ENCODE measurements at regions not wholly inside any gene's neighbourhood (a gene's known extent, or its start where the extent isn't known, plus 50 kb on each side); places are given as distances from the start of the nearest gene placed in this dataset.

DNA sequence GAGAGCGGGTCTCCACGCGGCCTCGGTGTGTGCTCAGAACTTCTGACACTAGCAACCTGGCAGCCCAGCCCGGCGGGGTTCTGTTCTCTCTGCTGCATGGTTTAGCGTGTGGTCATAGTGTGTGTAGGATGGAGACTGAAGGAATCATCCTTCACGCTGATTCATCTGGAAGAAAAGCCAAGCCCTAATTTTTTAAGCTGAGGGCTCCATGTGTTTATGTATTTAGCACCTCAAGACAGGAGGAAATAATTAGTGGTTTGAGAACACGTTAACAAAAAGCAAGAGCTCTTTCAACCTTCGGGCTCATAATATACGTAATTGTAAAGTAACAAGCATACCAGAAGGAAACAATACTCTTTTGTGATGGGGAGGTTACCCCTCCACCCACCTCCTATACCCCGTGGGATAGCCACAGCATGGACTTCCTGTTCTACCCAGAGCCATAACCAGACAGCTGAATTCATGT is 504.6 kb upstream of the MKI67 start:
- TF ChIP-seq, protein P1, sequence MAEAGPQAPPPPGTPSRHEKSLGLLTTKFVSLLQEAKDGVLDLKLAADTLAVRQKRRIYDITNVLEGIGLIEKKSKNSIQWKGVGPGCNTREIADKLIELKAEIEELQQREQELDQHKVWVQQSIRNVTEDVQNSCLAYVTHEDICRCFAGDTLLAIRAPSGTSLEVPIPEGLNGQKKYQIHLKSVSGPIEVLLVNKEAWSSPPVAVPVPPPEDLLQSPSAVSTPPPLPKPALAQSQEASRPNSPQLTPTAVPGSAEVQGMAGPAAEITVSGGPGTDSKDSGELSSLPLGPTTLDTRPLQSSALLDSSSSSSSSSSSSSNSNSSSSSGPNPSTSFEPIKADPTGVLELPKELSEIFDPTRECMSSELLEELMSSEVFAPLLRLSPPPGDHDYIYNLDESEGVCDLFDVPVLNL (CRISPR knock-in tag; IDR thresholded peaks at IDR 0.05; ENCODE audit: low read depth) = no peak
- TF ChIP-seq, protein P2, sequence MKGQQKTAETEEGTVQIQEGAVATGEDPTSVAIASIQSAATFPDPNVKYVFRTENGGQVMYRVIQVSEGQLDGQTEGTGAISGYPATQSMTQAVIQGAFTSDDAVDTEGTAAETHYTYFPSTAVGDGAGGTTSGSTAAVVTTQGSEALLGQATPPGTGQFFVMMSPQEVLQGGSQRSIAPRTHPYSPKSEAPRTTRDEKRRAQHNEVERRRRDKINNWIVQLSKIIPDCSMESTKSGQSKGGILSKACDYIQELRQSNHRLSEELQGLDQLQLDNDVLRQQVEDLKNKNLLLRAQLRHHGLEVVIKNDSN (CRISPR knock-in tag; IDR thresholded peaks at IDR 0.05) = no peak
- TF ChIP-seq RBBP5 (IDR thresholded peaks at IDR 0.05; ENCODE audit: borderline replicate concordance, insufficient read depth, low read length, poor library complexity, severe bottlenecking) = no peak
- no peak for TF ChIP-seq CHD4 (IDR thresholded peaks at IDR 0.05; ENCODE audit: insufficient read depth, insufficient replicate concordance, low read depth, low read length, poor library complexity, severe bottlenecking)
- TF ChIP-seq NRF1 (conservative IDR thresholded peaks at IDR 0.05 in 1 of 2, IDR thresholded peaks at IDR 0.05 in 1 of 2) = no peak
- TF ChIP-seq ZNF444 (CRISPR knock-in tag; IDR thresholded peaks at IDR 0.05) = no peak
- TF ChIP-seq HDAC2 (IDR thresholded peaks at IDR 0.05) = no peak
- no peak for TF ChIP-seq ZNF780A (CRISPR knock-in tag; IDR thresholded peaks at IDR 0.05)
- TF ChIP-seq, protein P3, sequence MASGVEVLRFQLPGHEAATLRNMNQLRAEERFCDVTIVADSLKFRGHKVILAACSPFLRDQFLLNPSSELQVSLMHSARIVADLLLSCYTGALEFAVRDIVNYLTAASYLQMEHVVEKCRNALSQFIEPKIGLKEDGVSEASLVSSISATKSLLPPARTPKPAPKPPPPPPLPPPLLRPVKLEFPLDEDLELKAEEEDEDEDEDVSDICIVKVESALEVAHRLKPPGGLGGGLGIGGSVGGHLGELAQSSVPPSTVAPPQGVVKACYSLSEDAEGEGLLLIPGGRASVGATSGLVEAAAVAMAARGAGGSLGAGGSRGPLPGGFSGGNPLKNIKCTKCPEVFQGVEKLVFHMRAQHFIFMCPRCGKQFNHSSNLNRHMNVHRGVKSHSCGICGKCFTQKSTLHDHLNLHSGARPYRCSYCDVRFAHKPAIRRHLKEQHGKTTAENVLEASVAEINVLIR (CRISPR knock-in tag; IDR thresholded peaks at IDR 0.05) = no peak
- TF ChIP-seq BMI1 (IDR thresholded peaks at IDR 0.05; ENCODE audit: low read length) = no peak
- no peak for TF ChIP-seq SP1 (CRISPR knock-in tag; IDR thresholded peaks at IDR 0.05)
- TF ChIP-seq SMAD2 (IDR thresholded peaks at IDR 0.05; ENCODE audit: low read depth, low read length) = no peak
- no peak for TF ChIP-seq ZNF24 (IDR thresholded peaks at IDR 0.05)
- TF ChIP-seq RHOXF2B (CRISPR knock-in tag; conservative IDR thresholded peaks at IDR 0.05) = no peak

All from K562 (cell line).